MM.1S (cell line): ENCODE measurements at regions not wholly inside any gene's neighbourhood (a gene's known extent, or its start where the extent isn't known, plus 50 kb on each side); places are given as distances from the start of the nearest gene placed in this dataset.

ENCODE experiments used
- DNase-seq: peaks from one replicate; pipeline ENCODE4 v3.0.0-alpha.2; 2015
- H2AFZ ChIP-seq: fragments of 300-600 bp; sonication (generic); 2 replicates; pipeline ENCODE4 v1.6.0; 2016; ENCODE audit warnings: antibody characterized with exemption, low read length
- H3F3A ChIP-seq: fragments of 300-600 bp; sonication (generic); 2 replicates; pipeline ENCODE4 v1.6.1; 2016; ENCODE audit warnings: mild to moderate bottlenecking, antibody characterized with exemption, low read length, moderate library complexity, mixed read lengths; ENCODE audit not compliant: insufficient read depth
- H3K27ac ChIP-seq: fragments of 300-600 bp; sonication (generic); 2 replicates; pipeline ENCODE4 v1.5.1; 2016; ENCODE audit warnings: mild to moderate bottlenecking, low read length
- H3K27me3 ChIP-seq: fragments of 300-600 bp; sonication (generic); replicated peaks from 2 replicates; pipeline ENCODE4 v1.6.0; 2016; ENCODE audit warnings: low read length; ENCODE audit not compliant: insufficient read depth
- H3K36me3 ChIP-seq: fragments of 300-600 bp; sonication (generic); replicated peaks from 2 replicates; pipeline ENCODE4 v1.6.1; 2016; ENCODE audit warnings: mild to moderate bottlenecking, low read length, mixed read lengths; ENCODE audit not compliant: insufficient read depth
- H3K4me1 ChIP-seq: fragments of 300-600 bp; sonication (generic); 2 replicates; pipeline ENCODE4 v1.6.1; 2016; ENCODE audit warnings: low read length, mixed read lengths
- H3K4me2 ChIP-seq: fragments of 300-600 bp; sonication (generic); 2 replicates; pipeline ENCODE4 v1.6.0; 2016; ENCODE audit warnings: low read depth, low read length
- H3K4me3 ChIP-seq: fragments of 300-600 bp; sonication (generic); 2 replicates; pipeline ENCODE4 v1.5.1; 2016; ENCODE audit warnings: low read length, mixed read lengths
- H3K79me2 ChIP-seq: fragments of 300-600 bp; sonication (generic); 2 replicates; pipeline ENCODE4 v1.6.1; 2016; ENCODE audit warnings: mixed run types, low read length, mixed read lengths
- H3K9ac ChIP-seq: fragments of 300-600 bp; sonication (generic); 2 replicates; pipeline ENCODE4 v1.6.1; 2016; ENCODE audit warnings: low read length, mixed read lengths
- H3K9me2 ChIP-seq: fragments of 300-600 bp; sonication (generic); replicated peaks from 2 replicates; pipeline ENCODE4 v1.6.1; 2016; ENCODE audit warnings: mild to moderate bottlenecking, low read length, mixed read lengths; ENCODE audit not compliant: insufficient read depth
- H3K9me3 ChIP-seq: fragments of 300-600 bp; sonication (generic); replicated peaks from 2 replicates; pipeline ENCODE4 v1.6.1; 2016; ENCODE audit warnings: mild to moderate bottlenecking, low read length, mixed read lengths; ENCODE audit not compliant: insufficient read depth
- H4K20me1 ChIP-seq: fragments of 300-600 bp; sonication (generic); 2 replicates; pipeline ENCODE4 v1.6.1; 2016; ENCODE audit warnings: mild to moderate bottlenecking, low read length, moderate library complexity, mixed read lengths; ENCODE audit not compliant: insufficient read depth
- CTCF ChIP-seq: fragments of 300-600 bp; sonication (generic); IDR thresholded peaks from 2 replicates; pipeline ENCODE4 v1.5.1; 2016; ENCODE audit warnings: antibody characterized with exemption, low read length, mixed read lengths
- EZH2 ChIP-seq: fragments of 300-600 bp; sonication (generic); optimal IDR thresholded peaks from 2 replicates; pipeline ENCODE3; 2017; ENCODE audit warnings: low read depth, mild to moderate bottlenecking, antibody characterized with exemption, low read length, mixed read lengths
- EZH2phosphoT487 ChIP-seq: fragments of 300-600 bp; sonication (generic); IDR thresholded peaks from 2 replicates; pipeline ENCODE4 v1.6.1; 2018; ENCODE audit warnings: antibody characterized with exemption, low read length

GRCh38 chr10:59106441-59106840, 70.0 kb upstream of the PHYHIPL start:
- H3K27me3 ChIP-seq, result no peaks in the 10 kb centered on the region
- H3F3A ChIP-seq, result no peaks in the 10 kb centered on the region
- no peak overlapping the region for H3K9ac ChIP-seq
- no peaks in the 10 kb centered on the region for H3K9me3 ChIP-seq
- H3K79me2 ChIP-seq, result no peaks in the 10 kb centered on the region
- no peak overlapping the region for H2AFZ ChIP-seq
- H4K20me1 ChIP-seq, result no peaks in the 10 kb centered on the region
- H3K27ac ChIP-seq, result no peak overlapping the region
- no peaks in the 10 kb centered on the region for H3K36me3 ChIP-seq
- no peaks in the 10 kb centered on the region for H3K4me1 ChIP-seq
- no peak overlapping the region for H3K4me3 ChIP-seq
- DNase-seq, result no peak
- no peaks in the 10 kb centered on the region for H3K9me2 ChIP-seq
- TF ChIP-seq EZH2phosphoT487 (no peak), EZH2 (no peak), CTCF (no peak)
- no peak overlapping the region for H3K4me2 ChIP-seq

- no peaks in the 10 kb centered on the region for H3K36me3 ChIP-seq
- no peaks in the 10 kb centered on the region for H3K9me2 ChIP-seq
- no peaks in the 10 kb centered on the region for H3K9me3 ChIP-seq
- no peak overlapping the region for H3K4me3 ChIP-seq
- H3K27me3 ChIP-seq, result no peaks in the 10 kb centered on the region
- no peak overlapping the region for H2AFZ ChIP-seq
- TF ChIP-seq EZH2 (no peak), CTCF (no peak)
- DNase-seq, result no peak
- H3K79me2 ChIP-seq, result no peaks in the 10 kb centered on the region
- no peak overlapping the region for H3K27ac ChIP-seq
- H3F3A ChIP-seq, result no peaks in the 10 kb centered on the region
- H3K4me2 ChIP-seq, result no peak overlapping the region
- no peaks in the 10 kb centered on the region for H4K20me1 ChIP-seq
- no peak overlapping the region for H3K9ac ChIP-seq
- H3K4me1 ChIP-seq, result no peaks in the 10 kb centered on the region
These were observed 69.3 kb upstream of the PHYHIPL start for GRCh38 chr10:59107147-59107546.

- Histone ChIP-seq H4K20me1 (no peaks in the 10 kb centered on the region), H3K9me3 (no peaks in the 10 kb centered on the region), H3K4me2 (no peak overlapping the region), H3K9me2 (no peaks in the 10 kb centered on the region), H3K79me2 (no peaks in the 10 kb centered on the region), H2AFZ (no peak overlapping the region), H3F3A (no peaks in the 10 kb centered on the region), H3K27me3 (no peaks in the 10 kb centered on the region), H3K9ac (no peak overlapping the region), H3K4me1 (no peaks in the 10 kb centered on the region), H3K36me3 (no peaks in the 10 kb centered on the region), H3K27ac (no peak overlapping the region), H3K4me3 (no peak overlapping the region)
- TF ChIP-seq CTCF (no peak), EZH2phosphoT487 (no peak), EZH2 (no peak)
- DNase-seq, result no peak
These were observed 68.1 kb upstream of the PHYHIPL start for GRCh38 chr10:59108296-59108870.
